Lung (tissue), 11 donors: ENCODE measurements at regions not wholly inside any gene's neighbourhood (a gene's known extent, or its start where the extent isn't known, plus 50 kb on each side); places are given as distances from the start of the nearest gene placed in this dataset.

ENCODE experiments used
- ATAC-seq: fragments of 200-7000 bp; cut with Tn5 transposase; one replicate; pipeline ENCODE4 v1.9.1; 2020; ENCODE audit warnings: moderate number of reproducible peaks; ENCODE audit not compliant: insufficient read depth, low FRiP score
- DNase-seq, 3 donors: peaks; one replicate each; pipeline ENCODE4 v3.0.0-alpha.2; 2013 to 2017
- H3K27ac ChIP-seq, 2 donors: one replicate each; pipeline ENCODE4 v1.5.1; 2013; ENCODE audit warnings: mild to moderate bottlenecking in 2 of 2, moderate library complexity in 2 of 2, control low read depth in 1 of 2, inconsistent platforms in 1 of 2, low read depth in 1 of 2, low read length in 1 of 2
- H3K27me3 ChIP-seq, 3 donors: one replicate each; pipeline ENCODE4 v1.5.1; 2013; ENCODE audit warnings: low read length in 2 of 3; ENCODE audit not compliant: control insufficient read depth in 3 of 3, insufficient read depth in 3 of 3
- H3K36me3 ChIP-seq, 4 donors: one replicate each; pipeline ENCODE4 v1.5.1; 2013; ENCODE audit warnings: low read length in 4 of 4, mild to moderate bottlenecking in 1 of 4, moderate library complexity in 1 of 4; ENCODE audit not compliant: control insufficient read depth in 4 of 4, insufficient read depth in 4 of 4
- H3K4me1 ChIP-seq, 5 donors: one replicate each; pipeline ENCODE4 v1.5.1; 2013; ENCODE audit warnings: low read length in 5 of 5, mild to moderate bottlenecking in 2 of 5, moderate library complexity in 1 of 5; ENCODE audit not compliant: control insufficient read depth in 5 of 5, insufficient read depth in 5 of 5
- H3K4me3 ChIP-seq: one replicate; pipeline ENCODE4 v1.5.1; 2013; ENCODE audit warnings: mild to moderate bottlenecking, control low read depth, moderate library complexity
- H3K9ac ChIP-seq, 2 donors: one replicate each; pipeline ENCODE4 v1.5.1; 2013; ENCODE audit warnings: low read length in 2 of 2, control low read depth in 1 of 2; ENCODE audit not compliant: insufficient read depth in 1 of 2
- H3K9me3 ChIP-seq, 4 donors: one replicate each; pipeline ENCODE4 v1.5.1; 2013; ENCODE audit warnings: low read length in 3 of 4, mild to moderate bottlenecking in 1 of 4, moderate library complexity in 1 of 4; ENCODE audit not compliant: control insufficient read depth in 4 of 4, insufficient read depth in 3 of 4
- WGBS, 2 donors: extraction: QIAGEN DNeasy Blood & Tissue Kit; methylation state at CpG; one replicate each; pipeline ENCODE4 v1.1.7; 2013; 5-methylcytosine and 5-hydroxymethylcytosine counted together
- TF ChIP-seq, protein P1 (sequence below): IDR thresholded peaks from 2 replicates; pipeline ENCODE4 v1.5.1; 2012; ENCODE audit warnings: mild to moderate bottlenecking; ENCODE audit errors: control extremely low read depth, extremely low read depth
- donor health status: control.
- donor health status: control.
- donor health status: Bipolar disorder and iron deficiency.
- donor health status: healthy.
- donor health status: DM: yes; HTN: yes; CAD: no.

- TF ChIP-seq, protein P1, sequence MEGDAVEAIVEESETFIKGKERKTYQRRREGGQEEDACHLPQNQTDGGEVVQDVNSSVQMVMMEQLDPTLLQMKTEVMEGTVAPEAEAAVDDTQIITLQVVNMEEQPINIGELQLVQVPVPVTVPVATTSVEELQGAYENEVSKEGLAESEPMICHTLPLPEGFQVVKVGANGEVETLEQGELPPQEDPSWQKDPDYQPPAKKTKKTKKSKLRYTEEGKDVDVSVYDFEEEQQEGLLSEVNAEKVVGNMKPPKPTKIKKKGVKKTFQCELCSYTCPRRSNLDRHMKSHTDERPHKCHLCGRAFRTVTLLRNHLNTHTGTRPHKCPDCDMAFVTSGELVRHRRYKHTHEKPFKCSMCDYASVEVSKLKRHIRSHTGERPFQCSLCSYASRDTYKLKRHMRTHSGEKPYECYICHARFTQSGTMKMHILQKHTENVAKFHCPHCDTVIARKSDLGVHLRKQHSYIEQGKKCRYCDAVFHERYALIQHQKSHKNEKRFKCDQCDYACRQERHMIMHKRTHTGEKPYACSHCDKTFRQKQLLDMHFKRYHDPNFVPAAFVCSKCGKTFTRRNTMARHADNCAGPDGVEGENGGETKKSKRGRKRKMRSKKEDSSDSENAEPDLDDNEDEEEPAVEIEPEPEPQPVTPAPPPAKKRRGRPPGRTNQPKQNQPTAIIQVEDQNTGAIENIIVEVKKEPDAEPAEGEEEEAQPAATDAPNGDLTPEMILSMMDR, result no peak
- WGBS, 2 donors, result 96% methylated on average over 4 of the region's 4 CpGs
- H3K4me1 ChIP-seq, result peaks cover 0 to 5% (median 0%) of the 10 kb centered on the region in 5 donors
- H3K4me3 ChIP-seq, result no peak overlapping the region
- no peak overlapping the region for H3K27ac ChIP-seq
- no peaks in the 10 kb centered on the region for H3K36me3 ChIP-seq
- H3K9me3 ChIP-seq, result no peaks in the 10 kb centered on the region
- no peaks in the 10 kb centered on the region for H3K27me3 ChIP-seq
- DNase-seq (no peak), ATAC-seq (no peak)
- no peak overlapping the region for H3K9ac ChIP-seq
Measured at GRCh38 chr6:113659762-113660404, 197.3 kb upstream of the MARCKS start.

GRCh38 chr6:113660819-113661218, 196.3 kb upstream of the MARCKS start:
- H3K4me1 ChIP-seq, result peaks cover 0 to 5% (median 0%) of the 10 kb centered on the region in 5 donors
- no peaks in the 10 kb centered on the region for H3K36me3 ChIP-seq
- no peak overlapping the region for H3K27ac ChIP-seq
- TF ChIP-seq, protein P1, result no peak
- H3K27me3 ChIP-seq, result no peaks in the 10 kb centered on the region
- DNase-seq, result no peak
- H3K4me3 ChIP-seq, result no peak overlapping the region
- 56 to 79% methylated on average over 2 of the region's 2 CpGs for WGBS, 2 donors
- H3K9ac ChIP-seq, result no peak overlapping the region
- H3K9me3 ChIP-seq, result no peaks in the 10 kb centered on the region
- no peak for ATAC-seq

GRCh38 chr6:113662093-113662665, 195.0 kb upstream of the MARCKS start:
- H3K4me3 ChIP-seq, result no peak overlapping the region
- H3K9ac ChIP-seq, result no peak overlapping the region
- no peaks in the 10 kb centered on the region for H3K36me3 ChIP-seq
- H3K27ac ChIP-seq, result no peak overlapping the region
- no peaks in the 10 kb centered on the region for H3K27me3 ChIP-seq
- TF ChIP-seq, protein P1, result no peak
- ATAC-seq (no peak), DNase-seq (no peak)
- WGBS, 2 donors, result 42 to 54% methylated on average over 3 of the region's 3 CpGs
- H3K9me3 ChIP-seq, result no peaks in the 10 kb centered on the region
- peaks cover 0 to 5% (median 0%) of the 10 kb centered on the region in 5 donors for H3K4me1 ChIP-seq
